GM19324 (cell line): ENCODE measurements at regions not wholly inside any gene's neighbourhood (a gene's known extent, or its start where the extent isn't known, plus 50 kb on each side); places are given as distances from the start of the nearest gene placed in this dataset.
"Not testable (repeated sequence)": the region's sequence is repeated elsewhere in the genome, so short reads cannot be mapped to it uniquely, and the experiment has no call there.

Experiments used
- ATAC-seq: cut with Tn5 transposase; IDR thresholded peaks from one replicate; pipeline ENCODE4 v1.9.1; 2021; ENCODE audit warnings: mild to moderate bottlenecking, moderate library complexity; ENCODE audit not compliant: unreplicated experiment, low FRiP score

- not testable (repeated sequence) for ATAC-seq
Observed at GRCh38 chr1:4489992-4490391, 164.4 kb upstream of the AJAP1 start.

DNA sequence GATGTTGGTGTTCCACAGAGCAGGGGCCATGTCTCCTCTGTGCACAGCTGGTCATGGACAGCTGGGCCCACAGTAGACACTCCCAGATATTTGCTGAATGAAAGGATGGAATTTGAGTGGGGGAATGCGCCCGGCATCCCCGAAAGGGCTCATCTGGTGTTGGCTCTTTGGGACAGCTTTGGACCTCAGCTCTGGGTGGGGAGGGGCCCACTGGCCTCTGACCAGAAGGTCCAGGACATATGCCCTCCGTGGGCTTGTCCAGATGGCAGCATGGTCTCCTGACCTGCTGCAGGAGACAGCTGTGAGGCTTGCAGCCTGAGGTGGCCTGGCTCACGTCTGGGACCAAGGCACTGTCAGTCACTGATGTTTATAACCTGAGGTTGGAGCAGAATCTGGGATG is 160.4 kb upstream of the AJAP1 start:
- no peak for ATAC-seq

DNA sequence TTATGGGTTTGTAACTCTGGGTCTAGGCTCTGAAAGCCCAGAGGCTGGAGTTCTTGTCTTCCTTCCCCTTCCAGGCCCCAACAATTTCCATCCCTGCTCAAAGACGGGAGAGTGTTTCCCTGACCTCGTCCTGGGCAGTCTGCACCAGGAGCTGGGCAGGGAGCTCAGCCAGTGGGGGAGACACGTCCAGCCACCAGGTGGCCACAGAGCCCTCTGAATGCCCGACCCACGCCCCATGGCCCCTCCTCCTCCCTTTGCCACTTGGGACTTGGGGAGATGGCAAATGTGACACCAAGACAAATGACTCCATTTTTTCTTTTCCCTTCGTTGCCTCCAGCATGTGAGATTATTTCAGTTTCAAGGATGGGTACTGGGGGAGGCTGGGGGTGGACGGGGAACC is 159.9 kb upstream of the AJAP1 start:
- ATAC-seq = no peak

GRCh38 chr1:4495809-4496208 is 158.6 kb upstream of the AJAP1 start:
- ATAC-seq = no peak

GRCh38 chr1:4500441-4500840 is 154.0 kb upstream of the AJAP1 start:
- no peak for ATAC-seq

DNA sequence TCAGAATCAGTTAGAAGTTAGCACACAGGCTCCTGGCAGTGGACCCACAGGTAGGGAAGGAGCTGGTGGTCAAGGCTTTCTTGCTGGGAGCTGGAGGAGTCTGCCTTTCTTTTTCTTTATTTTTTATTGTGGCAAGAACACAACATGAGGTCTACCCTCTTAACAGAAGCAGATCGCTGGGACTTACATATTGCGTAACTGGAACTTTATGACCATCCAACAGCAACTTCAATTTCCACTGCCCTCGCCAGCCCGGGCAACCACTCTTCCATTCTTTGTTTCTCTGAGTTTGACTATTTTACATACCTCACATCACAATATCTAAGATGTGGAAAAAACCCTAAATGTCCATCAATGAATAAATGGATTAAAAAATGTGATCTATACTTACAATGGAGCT is 147.8 kb upstream of the AJAP1 start:
- no peak for ATAC-seq

DNA sequence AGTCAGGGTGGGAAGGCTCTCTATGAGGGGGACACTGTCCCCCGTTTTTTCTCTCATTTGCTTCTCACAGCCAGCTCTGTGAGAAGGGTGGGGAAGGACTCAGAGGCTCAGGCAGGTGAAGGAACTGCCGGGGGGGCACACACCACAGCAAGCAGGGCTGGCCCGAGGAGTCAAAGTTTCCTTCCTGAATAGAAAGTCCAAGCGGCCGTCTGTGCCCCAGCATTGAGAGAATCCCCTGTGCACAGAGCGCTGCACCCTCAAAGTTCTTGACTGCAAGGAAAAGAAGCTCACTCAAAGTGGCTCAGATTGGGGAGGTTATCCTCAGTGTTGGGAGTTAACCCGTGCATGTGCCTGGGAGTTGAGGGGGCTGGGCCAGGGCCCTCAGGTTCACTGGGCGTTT is 145.2 kb upstream of the AJAP1 start:
- no peak for ATAC-seq

DNA sequence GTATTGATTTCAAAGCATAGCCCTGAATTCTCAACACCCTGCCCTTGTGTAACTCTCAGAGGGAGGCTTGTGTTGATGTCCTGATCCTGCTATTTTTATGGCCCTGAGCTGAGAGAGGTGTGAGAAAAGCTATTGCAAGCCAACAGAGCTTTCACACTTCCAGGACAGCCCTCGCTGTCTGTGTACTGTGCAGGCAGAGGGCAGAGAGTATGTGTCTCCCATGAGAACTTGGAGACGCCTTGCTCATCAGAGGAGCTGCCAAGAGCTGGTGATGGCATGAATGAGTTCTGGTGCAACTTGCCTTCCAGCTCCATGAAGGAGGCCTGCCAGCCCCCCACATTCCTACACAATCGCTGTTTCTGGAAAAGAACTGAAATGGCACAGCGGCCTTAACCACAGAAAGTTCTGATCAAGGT is 144.1 kb upstream of the AJAP1 start:
- ATAC-seq = no peak

GRCh38 chr1:4511374-4511773 is 143.0 kb upstream of the AJAP1 start:
- no peak for ATAC-seq

DNA sequence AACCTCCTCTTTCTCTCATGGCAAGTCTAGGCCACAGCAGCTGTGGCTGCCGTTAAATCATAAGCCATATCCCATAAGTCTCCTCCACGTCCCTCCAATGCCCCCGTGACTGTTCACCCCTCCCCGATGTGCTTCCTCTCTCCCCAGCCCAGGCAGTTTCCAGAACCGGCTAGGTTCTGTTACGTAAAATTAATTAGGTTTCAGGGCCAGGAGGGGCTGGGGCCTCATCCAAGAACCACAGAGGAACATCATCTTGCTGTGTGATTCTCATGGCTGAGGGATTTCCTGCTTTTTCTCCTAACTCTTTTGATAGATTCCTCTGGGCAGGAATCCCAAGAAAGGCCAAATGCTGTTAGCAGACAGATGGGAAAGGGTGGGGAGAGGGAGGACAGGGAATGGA is 141.8 kb upstream of the AJAP1 start:
- no peak for ATAC-seq

GRCh38 chr1:4513685-4514084 is 140.7 kb upstream of the AJAP1 start:
- no peak for ATAC-seq

DNA sequence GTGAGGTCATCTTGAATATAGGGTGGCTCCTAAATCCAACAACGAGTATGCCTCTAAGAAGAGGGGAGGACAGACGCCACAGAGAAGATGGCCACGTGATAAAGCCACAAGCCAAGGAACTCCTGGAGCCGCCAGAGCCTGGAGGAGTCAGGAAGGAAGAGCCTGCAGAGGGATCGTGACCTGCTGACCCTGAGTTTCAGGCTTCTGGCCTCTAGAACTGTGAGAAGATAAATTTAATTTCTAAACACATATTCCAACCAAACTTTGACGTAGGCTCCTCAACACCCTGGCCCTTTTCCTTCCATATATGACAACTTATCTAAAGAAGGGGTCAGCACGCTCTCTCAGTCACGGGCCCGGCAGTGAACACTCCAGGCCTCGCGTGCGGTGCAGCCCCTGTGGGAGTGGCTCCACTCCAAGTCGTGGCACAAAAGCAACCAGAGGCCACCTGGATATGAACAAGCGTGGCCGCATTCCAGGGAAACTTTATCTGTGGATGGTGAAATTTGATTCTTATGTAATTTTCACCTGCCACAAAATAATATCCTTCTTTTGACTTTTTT is 138.6 kb upstream of the AJAP1 start:
- ATAC-seq = no peak

- no peak for ATAC-seq
Observed at GRCh38 chr1:4516596-4516995, 137.8 kb upstream of the AJAP1 start.

GRCh38 chr1:4517186-4517954 is 137.0 kb upstream of the AJAP1 start:
- no peak for ATAC-seq

GRCh38 chr1:4518621-4519020 is 135.8 kb upstream of the AJAP1 start:
- ATAC-seq = no peak

- no peak for ATAC-seq
Observed at GRCh38 chr1:4519954-4520353, 134.5 kb upstream of the AJAP1 start.

GRCh38 chr1:4523551-4523950 is 130.9 kb upstream of the AJAP1 start:
- ATAC-seq = no peak

GRCh38 chr1:4526747-4527146 is 127.7 kb upstream of the AJAP1 start:
- no peak for ATAC-seq

DNA sequence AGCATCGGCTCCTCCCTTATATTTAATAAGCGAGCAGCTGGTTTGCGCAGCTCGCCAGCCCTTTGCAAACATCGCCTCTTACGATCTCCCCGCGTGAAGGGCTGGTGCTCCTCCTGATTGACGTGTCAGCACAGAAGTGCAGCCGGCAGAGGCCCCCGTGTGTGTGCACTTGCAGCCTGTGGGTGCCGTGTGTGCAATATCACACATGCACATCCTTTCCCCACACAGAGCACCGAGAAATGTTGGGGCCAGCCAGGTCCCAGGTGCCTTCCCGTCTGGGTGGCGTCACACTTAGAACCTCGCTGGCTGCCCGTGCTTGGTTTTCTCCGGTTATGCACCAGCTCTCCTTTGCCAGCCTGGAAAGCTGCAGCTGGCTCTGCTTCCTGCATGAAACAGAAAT is 126.6 kb upstream of the AJAP1 start:
- no peak for ATAC-seq

DNA sequence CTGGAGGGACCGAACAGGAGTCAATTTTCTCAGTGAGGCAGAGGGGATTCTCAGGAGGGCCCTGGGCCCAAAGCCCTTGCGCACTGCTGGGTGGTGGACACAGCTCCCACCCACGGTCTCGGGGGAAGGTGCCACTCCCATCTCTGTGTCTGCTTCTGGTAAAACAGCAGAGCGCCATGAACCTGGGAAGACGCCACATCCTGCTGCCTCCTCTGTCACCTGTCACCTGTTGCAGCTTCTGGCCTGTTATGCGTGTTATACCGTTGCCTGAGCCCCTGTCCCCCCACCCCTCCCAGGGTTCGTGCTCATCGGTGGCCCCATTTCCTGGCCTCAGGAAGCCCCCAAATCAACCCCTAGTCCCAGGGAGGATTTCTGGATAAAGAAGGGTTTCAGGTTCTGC is 125.8 kb upstream of the AJAP1 start:
- ATAC-seq = no peak

DNA sequence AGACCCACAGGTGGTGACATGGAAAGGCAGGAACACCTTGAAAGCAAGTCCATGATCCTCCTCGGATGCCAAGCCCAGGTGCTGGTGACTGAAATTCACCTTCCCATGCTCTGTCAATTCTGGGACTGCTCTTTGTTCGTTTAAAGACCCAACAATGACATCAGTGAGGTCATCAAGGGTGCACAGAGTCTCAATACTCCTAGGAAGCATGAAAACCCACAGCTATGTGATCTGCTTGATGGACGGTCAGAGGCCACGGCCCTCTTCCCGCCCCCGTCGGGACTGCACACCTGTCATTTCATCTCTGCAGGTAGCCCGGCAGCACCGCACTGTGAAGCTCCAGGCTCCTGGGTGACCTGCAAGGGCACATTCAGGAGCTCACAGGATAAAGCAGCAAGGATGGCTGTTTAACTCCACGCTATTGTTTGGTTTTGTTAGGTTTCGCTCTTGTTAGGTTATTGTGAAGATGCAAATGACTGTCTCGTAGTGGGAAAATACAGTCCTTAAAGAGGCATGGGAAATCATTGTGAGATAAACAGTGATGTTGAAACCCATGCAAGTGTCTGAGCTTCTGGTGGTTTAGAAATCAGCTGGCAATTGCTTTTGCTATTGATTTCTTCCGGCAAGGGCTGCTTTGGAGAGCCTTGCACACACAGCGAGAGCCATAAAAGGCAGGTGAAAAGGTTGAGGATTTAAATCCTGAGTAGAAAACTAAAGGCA is 124.8 kb upstream of the AJAP1 start:
- no peak for ATAC-seq
